ENCODE measurements at regions not wholly inside any gene's neighbourhood (a gene's known extent, or its start where the extent isn't known, plus 50 kb on each side); places are given as distances from the start of the nearest gene placed in this dataset.
"Not testable (repeated sequence)": the region's sequence is repeated elsewhere in the genome, so short reads cannot be mapped to it uniquely, and the experiment has no call there.

DNA sequence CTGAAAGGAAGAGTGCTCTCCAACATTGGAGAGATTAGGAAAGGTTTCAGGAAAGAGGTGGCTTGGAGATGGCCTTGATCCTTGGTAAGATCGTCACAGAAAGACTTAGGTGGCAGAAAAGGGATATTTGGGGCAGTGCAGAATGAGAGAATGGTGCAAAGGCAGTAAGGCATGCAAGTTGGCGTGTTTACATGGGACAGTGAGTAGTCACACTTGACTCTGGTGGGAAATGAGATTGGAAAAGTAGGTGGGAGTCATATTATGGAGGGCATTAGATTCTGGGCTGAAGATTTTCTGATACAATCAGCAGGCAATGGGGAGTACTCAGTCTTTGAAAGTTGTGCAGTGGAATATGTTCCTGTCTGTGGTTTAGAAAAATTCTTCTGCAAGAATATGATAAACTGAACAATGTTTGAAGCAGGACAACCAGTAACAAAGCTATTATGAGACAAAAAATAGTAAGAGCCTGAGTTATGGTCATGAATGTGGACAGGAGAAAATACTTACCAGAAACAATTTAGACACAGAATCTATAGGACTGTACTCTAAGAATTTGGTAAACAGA lies 76.2 kb upstream of the ANKRD55 start:
- no peak for DNase-seq

DNA sequence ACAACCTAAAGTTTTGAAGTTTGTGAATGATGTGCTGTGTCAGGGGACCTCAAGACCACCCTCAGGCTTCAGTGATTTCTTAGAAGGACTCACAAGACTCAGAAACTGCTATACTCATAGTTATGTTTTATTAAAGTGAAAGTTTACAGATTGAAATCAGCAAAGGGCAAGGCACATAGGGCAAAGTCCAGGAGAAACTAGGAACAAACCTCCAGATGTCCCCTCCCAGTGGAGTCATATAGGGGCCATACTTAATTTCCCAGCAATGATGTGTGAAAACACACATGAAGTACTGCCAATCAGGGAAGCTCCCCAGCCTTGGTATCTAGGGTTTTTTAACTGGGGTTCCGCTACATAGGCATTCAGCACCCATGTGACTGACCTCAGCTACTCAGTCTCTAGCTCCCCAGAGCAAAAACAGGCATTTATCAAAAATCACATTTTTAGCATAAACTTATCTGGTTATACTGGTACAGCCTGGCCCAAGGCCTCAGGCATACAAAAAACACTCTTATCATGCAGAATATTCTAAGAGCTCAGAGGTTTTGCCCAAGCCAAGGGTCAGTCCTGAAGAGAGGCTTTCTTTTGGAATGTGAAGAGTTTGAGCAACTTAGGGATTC lies 74.7 kb upstream of the ANKRD55 start:
- no peak for DNase-seq

DNA sequence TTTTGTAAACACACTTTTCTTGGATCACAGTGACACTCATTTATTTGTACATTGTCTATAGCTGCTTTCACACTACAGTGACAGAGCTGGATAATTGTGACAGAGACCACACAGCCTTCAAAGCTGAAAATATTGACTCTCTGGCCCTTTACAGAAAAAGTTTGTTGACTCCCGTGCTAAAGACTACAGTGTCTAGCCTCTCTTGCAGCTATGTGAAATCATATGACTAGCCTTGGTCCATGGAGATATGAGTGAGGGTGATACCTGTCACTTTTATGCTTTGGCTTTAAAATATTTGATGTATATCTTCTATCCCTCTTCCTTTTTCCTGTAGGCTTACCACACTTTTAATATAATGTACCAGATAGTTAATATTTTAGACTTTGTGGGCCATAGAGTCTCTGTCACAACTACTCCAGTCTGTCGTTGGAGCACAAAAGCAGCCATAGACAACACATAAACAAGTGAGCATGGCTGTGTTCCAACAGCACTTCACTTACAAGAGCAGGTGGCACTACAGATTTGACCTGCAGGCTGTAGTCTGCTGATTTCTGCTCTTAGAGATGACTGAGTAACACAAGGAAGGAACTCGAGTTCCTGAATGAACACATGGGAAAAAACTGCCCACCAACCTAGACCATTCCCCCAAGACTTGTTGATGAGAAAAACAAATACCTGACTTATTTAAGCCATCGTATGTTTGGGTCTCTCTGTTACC lies 73.5 kb upstream of the ANKRD55 start:
- peak in 1 of 2 experiments; percentile 1 for DNase-seq

DNA sequence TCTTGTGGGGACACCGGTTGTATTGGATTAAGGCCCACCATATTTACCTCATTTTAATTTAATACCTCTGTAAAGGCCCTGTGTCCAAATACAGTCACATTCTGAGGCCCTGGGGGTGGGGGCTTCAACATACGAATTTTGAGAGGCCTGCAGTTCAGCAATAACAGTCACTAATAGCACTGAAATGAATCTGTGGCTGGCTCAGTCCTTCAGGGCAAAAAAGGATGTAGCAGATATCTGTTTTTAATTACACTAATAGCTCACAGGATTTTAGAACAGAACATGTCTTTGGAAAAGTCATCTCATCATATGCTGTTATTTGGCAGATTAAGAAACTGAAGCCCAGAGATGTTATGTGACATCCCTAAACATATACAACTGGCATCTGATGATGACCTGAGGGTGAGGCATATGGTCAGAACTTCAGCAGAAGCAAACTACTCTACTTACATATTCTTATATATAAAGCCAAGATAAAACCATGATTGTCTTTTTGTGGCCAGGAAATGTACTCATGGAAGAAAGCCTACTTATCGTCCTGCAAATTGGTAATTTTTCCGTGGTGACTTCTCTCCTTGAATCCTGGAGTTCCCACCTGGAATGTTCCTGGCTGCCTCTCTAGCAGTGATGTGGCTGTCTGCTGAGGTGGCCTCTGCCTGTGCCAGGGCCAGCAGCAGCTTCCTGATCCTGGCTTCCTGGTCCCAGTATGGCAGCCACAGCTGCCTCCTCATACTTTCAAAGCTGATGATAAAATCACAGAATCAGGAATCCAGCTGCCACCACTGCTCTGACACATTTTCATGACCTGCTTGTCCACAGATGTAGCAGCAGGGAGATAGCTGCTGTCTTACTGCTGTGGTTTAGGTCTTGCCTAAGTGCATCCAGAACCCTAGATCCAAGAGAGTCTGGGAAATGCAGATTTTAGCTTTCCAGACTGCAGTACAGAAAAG lies 72.1 kb upstream of the ANKRD55 start:
- DNase-seq, result no peak

DNA sequence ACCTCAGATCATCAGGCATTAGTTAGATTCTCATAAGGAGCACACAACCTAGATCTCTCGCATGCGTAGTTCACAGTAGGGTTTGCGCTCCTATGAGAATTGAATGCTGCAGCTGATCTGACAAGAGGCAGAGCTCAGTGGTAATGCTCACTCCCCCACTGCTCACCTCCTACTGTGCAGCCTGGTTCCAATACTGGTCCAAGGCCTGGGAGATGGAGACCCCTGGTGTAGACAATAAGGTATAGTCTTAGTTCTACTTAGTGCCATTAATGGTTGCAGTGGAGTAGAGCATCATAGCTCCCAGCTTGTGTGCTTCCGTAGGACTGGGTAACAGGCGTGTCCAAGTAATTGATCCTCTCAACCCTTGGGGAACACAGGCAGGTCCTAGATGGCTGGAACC lies 70.4 kb upstream of the ANKRD55 start:
- no peak for DNase-seq

DNA sequence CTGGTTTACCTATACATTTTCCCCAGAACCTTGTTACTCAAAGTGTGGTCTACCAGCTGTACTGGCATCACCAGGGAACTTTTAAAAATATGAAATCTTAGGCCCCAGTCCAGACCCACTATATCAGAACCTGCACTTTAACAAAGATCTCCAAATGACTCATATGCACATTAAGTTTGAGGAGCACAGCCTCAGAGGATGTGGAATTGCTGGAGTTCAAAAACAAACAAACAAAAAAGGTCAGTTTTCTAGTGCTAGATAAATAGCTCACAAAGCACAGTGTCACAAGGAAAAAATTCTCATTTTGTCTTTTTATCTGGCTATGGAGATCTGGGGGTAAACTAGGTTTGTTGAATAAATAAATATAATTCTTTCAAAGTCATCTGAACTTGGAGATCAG lies 68.9 kb upstream of the ANKRD55 start:
- DNase-seq, result no peak

DNA sequence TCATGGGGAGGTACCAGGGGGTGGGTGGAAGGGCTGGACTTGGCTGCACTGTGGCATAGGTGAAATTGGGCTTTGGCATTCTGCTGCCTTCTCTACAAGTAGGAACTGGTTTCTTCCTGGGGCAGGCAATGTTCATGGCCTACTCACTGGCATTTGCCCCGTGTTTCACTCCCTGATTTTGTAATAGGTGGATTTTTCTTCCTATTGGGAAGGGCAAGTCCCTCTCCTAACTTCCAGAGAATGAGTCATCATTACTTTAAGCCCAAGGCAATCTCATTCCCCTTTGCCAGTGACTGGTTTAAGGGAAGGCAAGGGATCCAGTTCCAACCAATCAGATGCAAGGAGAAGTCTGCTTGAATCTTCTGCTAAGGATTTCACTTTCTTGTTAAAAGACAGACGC lies 67.9 kb upstream of the ANKRD55 start:
- no peak for DNase-seq

DNA sequence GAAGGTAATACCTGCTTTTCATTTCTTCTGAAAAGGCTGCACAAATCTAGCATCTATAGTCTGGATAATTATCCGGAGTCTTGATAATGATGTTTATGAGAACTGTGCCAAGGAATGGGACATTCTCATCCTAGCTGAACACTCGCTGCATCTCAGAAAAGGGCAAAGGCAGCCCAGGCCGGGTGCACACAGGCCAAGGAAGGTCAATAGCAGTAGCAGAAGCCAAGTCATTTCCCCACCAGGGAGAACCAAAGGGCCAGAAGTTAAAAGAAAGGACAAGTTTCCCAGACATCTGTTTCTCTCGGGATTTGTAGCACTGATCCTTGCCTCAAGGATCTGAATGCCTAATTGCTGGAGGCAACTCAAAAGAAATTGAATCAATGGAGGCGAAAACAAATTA lies 66.1 kb upstream of the ANKRD55 start:
- DNase-seq, result no peak

DNA sequence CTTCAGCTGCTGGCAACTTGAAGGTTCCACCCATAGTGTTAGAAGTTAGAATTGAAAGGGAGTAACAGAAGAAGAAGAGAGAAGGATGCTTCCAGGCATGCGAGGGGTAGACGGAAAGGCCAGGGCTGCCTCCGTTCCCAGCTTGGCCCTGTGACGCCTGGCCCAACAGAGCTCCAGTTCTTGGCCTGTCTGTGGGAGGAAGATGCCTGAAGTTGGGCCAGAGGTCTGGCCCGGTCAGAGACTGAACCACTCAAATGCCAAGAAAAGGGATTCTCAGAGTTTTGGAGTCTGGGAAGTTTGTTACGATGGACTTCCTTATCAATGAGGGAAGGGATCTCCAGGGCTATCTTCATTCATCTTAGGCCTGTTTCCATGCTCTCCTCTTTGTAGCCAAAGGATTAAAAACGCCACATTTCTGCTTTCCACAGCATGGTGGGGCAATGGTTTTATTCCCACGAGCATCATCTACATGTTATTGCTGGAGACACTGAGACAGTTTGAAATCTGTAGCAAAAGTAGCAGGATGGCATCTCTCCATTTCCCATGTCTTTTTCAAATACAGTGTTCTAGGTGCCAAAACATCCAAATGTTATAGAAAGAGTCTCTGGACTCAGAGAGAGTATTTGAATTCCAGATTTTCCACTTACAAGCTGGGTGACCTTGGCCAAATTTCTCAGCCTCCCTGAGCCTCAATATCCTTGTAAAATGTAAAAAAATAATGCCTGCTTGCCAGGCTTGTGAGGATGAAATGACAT lies 65.4 kb upstream of the ANKRD55 start:
- DNase-seq, result no peak

DNA sequence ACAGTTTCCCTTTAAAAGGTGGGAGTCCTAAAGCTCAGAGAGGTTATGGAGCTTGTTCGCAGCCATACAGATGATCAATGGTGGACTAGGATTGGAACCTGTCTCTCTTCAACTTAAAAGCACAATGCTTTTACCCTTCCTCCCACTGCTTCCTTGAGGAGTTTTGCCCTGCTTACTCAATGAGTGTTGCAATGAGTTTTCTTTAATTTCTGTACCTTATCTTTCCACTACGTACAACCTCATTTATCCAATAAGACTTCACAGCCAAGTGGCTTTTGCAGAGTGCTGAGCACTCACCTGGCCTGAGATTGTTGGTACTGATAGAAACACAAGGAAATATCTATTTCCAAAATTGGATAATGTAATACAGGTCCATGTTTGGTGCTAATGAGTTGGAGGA lies 64.7 kb upstream of the ANKRD55 start:
- DNase-seq, result no peak

DNA sequence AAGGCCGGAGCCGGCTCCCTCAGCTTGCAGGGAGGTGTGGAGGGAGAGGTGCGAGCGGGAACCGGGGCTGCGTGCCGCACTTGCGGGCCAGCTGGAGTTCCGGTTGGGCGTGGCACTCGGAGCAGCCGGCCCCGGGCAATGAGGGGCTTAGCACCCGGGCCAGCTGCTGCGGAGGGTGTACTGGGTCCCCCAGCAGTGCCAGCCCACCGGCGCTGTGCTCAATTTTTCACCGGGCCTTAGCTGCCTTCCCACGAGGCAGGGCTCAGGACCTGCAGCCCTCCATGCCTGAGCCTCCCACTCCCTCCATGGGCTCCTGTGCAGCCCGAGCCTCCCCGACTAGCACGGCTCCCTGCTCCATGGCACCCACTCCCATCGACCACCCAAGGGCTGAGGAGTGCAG lies 62.2 kb upstream of the ANKRD55 start:
- not testable (repeated sequence) for DNase-seq

DNA sequence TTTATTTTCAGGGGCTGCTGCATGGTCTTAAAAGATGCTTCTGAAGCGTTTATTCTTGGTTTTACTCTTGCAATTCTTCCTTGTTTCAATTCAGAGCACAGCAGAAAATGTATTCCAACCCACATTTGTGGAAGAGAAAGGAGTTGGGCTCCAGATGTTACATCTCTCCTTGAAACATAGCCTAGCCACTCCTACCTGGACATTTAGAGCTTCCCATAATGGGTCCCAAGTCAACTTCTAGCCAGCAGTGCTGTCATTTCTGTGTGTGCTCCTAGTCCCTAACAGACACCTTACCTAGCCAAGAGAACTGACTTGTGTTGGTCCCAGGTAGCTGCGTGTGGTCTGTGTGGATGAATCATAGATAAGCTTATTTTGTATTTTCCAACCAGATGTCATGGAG lies 61.2 kb upstream of the ANKRD55 start:
- no peak for DNase-seq

DNA sequence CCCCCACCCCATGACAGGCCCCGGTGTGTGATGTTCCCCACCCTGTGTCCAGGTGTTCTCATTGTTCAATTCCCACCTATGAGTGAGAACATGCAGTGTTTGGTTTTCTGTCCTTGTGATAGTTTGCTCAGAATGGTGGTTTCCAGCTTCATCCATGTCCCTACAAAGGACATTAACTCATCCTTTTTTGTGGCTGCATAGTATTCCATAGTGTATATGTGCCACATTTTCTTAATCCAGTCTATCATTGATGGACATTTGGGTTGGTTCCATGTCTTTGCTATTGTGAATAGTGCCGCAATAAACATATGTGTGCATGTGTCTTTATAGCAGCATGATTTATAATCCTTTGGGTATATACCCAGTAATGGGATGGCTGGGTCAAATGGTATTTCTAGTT lies 59.7 kb upstream of the ANKRD55 start:
- not testable (repeated sequence) for DNase-seq

DNA sequence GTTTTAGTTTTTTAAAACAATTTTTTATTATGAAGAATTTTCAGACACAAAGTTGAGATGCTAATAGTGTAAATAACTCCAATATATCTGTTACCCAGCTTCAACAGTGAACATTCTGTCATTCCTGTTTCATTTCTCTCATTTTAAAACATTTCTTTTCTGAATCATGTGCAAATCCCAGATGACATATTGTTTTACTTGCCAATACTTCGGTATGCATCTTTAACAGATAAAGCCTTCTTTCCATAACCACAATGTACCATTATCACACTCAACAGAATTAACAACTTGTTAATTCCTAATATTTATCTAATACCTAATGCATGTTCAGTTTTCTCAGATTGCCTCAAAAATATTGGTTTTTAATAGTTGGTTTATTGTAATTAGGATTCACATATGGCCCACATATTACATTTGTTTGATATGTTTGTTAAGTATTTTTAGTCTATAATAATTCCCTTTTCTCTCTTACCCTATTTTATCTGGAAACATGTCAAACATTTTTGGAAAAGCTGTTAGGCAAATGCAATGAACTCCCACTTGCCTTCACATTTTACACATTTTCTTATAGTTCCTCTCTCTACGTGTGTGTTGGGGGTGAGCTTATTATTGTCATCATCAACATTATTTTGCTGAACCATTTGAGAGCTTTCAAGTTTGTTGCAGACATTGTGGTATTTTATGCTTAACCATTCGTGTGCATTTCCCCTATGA lies 58.7 kb upstream of the ANKRD55 start:
- DNase-seq, result no peak

DNA sequence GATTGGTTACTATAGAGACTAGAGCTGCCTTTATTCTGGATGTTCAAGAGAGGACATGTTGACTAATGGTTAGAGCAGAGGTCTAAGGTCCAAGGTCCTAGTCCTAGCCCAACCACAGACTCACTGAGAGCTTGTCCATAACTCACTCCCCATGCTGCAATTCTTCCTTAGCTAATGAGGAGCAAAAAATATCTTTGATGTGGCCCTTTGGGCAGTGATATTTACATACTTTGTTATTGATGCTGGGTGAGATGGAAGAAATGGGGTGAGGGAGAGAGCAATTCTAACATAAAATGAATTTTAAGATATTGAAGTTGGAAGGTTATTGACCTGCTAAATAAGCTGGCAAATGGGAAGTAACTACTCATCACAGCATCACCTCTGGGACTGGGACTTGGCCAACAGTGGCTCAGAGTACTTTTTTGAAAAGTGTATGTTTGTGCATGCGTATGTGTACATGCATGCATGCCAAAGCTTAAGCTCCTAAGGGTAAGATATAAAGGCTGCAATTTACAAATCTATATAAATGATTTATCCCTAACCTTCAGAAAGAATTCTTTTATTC lies 58.0 kb upstream of the ANKRD55 start:
- DNase-seq, result no peak

DNA sequence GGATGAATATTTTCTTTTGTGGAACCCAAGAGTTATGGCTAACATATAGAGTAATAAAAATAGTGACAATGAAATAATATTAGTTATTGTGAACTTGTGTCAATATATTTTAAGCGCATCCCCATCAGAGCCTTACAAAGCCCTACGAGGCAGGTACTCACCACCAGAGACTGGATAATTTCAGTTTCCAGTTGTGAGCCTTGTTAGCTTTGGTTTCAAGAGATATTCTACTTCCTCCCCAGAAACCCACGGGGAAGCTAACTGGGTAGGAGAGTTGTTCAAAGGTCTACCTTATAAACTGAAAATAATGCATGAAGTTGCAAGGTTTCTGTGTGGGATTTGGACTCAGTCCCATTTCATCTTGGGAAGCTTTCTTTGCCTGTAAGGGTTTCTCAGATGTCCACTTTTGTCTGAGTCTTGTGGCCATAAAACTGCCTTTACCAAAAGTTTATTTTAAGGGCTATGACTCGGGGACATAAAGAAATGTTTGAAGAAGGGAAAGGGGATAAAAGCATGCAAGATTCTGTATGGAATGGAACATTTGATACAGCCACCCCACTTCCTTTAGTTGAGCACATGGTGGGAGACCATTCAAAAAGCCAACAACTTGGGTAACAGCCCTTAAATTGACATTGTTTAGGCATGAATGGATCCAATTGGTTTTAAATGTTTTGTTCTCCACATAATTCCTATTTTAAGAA lies 57.4 kb upstream of the ANKRD55 start:
- DNase-seq, result no peak

DNA sequence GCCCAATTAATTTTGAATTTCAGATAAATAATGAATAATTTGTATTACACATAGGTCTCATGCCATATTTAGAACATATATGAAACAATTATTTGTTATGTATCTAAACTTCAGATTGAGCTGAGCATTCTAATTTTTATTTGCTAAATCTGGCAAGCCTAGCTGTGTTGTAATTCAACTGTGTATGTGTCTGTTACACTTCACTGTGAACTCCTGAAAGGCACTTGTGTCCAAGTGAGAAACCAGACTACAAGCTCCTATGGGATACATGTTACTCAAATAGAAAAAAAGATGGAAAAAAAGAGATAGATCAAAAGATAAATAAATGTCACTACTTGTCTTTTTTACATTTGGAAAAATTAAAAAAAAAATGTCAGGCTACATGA lies 56.5 kb upstream of the ANKRD55 start:
- no peak for DNase-seq

DNA sequence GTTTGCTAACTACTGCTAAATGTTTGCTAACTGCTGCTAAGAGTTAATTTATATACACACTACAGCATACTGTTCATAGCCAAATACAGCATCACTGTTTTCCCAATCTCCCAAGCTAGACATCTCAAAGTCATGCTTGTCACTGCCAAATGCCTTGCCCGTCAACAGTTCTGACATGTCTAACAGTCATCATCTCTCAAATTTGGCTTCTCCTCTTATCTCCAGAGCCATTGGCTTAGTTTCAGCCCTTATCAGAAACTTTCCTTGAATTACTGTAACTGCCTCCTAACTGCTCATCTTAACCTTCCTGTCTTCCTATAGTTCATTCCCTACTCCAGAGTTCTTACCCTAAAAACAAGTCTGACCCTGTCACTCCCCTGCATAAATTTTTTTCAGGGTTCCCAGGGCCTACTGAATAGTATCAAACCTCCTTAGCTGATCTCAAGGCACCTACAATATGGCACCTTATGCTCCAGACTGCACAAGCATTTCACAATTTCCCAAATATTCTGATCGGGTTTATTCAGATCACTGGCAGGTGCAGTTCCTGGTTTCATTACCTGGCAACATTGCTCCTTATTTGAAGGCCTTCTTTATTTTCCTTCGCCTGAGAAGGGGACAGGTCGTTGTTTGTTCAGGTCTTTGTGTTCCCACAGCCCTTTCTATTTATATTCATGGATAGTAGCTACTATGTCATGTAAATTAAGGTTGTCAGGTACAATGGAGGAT lies 55.9 kb upstream of the ANKRD55 start:
- DNase-seq, result no peak

DNA sequence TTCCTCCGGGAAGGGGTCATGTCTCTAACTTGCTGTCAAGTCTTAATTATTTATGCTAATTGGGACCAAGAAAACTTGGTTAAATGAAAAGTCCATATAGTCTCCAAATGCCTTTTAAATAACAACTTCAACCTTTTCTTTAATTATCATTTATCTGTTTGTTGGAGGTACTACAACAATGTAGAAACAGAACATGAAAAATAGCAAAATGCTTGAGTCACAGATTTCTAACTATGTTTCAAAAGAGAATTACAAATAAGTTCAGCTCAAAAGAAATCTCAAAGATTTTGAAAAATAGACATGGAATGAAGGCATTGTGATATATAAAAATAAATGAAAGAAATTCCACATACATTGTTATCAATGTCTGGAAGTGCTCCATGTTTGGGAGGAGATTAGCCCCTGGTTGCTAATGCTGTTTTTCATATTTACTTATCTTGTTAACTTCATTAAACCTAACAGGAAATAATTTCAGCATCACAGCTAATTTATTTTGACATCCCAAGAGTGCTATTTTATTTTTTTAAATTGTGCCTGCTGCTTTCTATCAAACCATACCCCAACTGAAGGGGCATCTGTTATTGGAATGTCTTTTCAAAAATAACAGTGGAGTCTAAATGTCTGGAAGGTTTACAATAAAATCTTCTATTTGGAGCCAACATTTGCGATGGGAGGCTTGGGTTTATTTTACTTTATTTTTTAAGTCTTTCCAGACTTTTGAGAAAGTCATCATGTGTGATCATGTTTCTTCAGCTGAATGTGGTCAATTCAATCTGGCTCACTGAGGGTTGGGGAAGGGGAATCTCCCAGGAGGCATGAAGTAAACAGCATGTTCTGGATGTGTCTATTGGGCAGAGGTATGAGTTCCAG lies 53.1 kb upstream of the ANKRD55 start:
- no peak for DNase-seq

All from SHP77 (cell line).